Testis (tissue), 2 donors: ENCODE measurements at regions not wholly inside any gene's neighbourhood (a gene's known extent, or its start where the extent isn't known, plus 50 kb on each side); places are given as distances from the start of the nearest gene placed in this dataset.

ENCODE experiments used
- CTCF ChIP-seq, 3 experiments: fragments of 450-650 bp in 2 of 3; fragments of 200-600 bp in 1 of 3; sonication (generic) in 1 of 3; IDR thresholded peaks; one replicate each; pipeline ENCODE4 v1.5.1; 2016 to 2019; ENCODE audit warnings: antibody characterized with exemption in 3 of 3, mild to moderate bottlenecking in 2 of 3, moderate library complexity in 1 of 3
- POLR2A ChIP-seq: fragments of 450-650 bp; IDR thresholded peaks from one replicate; pipeline ENCODE4 v1.6.1; 2017; ENCODE audit warnings: antibody characterized with exemption, mild to moderate bottlenecking, moderate library complexity

DNA sequence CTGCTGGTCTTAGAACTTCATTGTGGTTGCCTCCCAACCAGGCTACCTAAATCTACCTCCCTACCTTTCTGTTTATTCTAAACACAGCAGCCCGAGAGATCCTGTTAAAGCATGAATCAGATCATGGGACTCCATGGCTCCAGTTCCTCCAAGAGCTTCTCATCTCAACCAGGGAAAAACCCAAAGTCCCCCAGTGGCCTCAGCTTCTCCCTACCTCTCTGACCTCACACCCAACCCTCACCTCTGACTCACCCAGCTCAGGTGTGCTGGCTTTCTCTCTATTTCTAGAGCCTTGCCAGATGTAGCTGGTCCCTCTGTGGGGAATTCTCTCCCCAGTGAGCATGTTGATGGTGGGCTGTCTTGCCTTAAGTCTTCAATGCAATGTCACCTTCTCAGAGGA is 93.8 kb upstream of the COPS8 start:
- TF ChIP-seq CTCF (IDR thresholded peaks at IDR 0.05) = no peak
- no peak for TF ChIP-seq POLR2A
